HepG2 (cell line): ENCODE measurements at regions not wholly inside any gene's neighbourhood (a gene's known extent, or its start where the extent isn't known, plus 50 kb on each side); places are given as distances from the start of the nearest gene placed in this dataset.

ENCODE experiments used
- ATAC-seq: fragments of 200-7000 bp; cut with Tn5 transposase; 3 replicates; pipeline ENCODE4 v1.9.1; 2020; ENCODE audit warnings: mild to moderate bottlenecking, moderate library complexity
- BruUV-seq: library from RNA; stranded (reverse); fragments of 400-500 nt; replicated peaks from 2 replicates; lab custom pipeline; 2021; lab: Mats Ljungman, UMichigan
- CTCF ChIA-PET: fragments of 300-600 bp; formaldehyde crosslinking; extraction: SDS; loops from one replicate; lab custom pipeline; 2021; ENCODE audit warnings: low total read pairs, inconsistent platforms, low intra/inter-chr PET ratio; lab: Yijun Ruan, JAX
- POLR2A ChIA-PET: fragments of 350-600 bp; sonication (Branson Sonifier 250); formaldehyde crosslinking; loops from one replicate; lab custom pipeline; 2020; ENCODE audit warnings: antibody characterized with exemption, inconsistent platforms; lab: Yijun Ruan, JAX
- DNase-seq: peaks from one replicate; pipeline ENCODE4 v3.0.0-alpha.2; 2015; ENCODE audit warnings: low spot score
- FAIRE-seq: peaks from 3 replicates; lab custom pipeline; 2011; peaks lifted over from hg19 to GRCh38; lab: Jason Lieb, UNC
- H2AFZ ChIP-seq: one replicate; pipeline ENCODE4 v1.6.1; 2011; ENCODE audit warnings: low read length, inconsistent platforms
- H3K27ac ChIP-seq: fragments of 300-600 bp; 3 replicates; pipeline ENCODE4 v1.8.0; 2011; ENCODE audit warnings: mixed run types, mild to moderate bottlenecking, mixed read lengths, low read length, inconsistent platforms; ENCODE audit not compliant: insufficient read depth; ENCODE audit errors: extremely low read length
- H3K27me3 ChIP-seq, 2 experiments: fragments of 200-600 bp in 1 of 2; 2 replicates in 1 of 2; 3 replicates in 1 of 2; pipeline versions ENCODE4 v1.6.0 to v1.8.0; 2011; ENCODE audit warnings: low read length in 2 of 2, mild to moderate bottlenecking in 2 of 2, moderate library complexity in 2 of 2, inconsistent platforms in 1 of 2; ENCODE audit not compliant: insufficient read depth in 2 of 2, control insufficient read depth in 1 of 2
- H3K36me3 ChIP-seq, 2 experiments: fragments of 200-600 bp in 1 of 2; replicated peaks in 1 of 2; 2 replicates in 1 of 2; 3 replicates in 1 of 2; pipeline versions ENCODE4 v1.5.1 to v1.8.0; 2011; ENCODE audit warnings: low read length in 2 of 2, inconsistent platforms in 1 of 2; ENCODE audit not compliant: insufficient read depth in 2 of 2, control insufficient read depth in 1 of 2
- H3K4me1 ChIP-seq: 2 replicates; pipeline ENCODE4 v1.5.1; 2012; ENCODE audit warnings: low read length, inconsistent platforms; ENCODE audit not compliant: insufficient read depth
- H3K4me2 ChIP-seq: 2 replicates; pipeline ENCODE4 v1.6.0; 2011; ENCODE audit warnings: low read depth, low read length, inconsistent platforms
- H3K4me3 ChIP-seq, 3 experiments: fragments of 200-600 bp in 1 of 3; sonication (generic), shearing (Covaris generic) in 1 of 3; replicated peaks in 1 of 3; 2 replicates each; pipeline ENCODE4 v1.5.1; 2011 to 2016; ENCODE audit warnings: low read length in 3 of 3, inconsistent platforms in 2 of 3, low read depth in 2 of 3, mild to moderate bottlenecking in 2 of 3, control low read depth in 1 of 3, mixed read lengths in 1 of 3; ENCODE audit not compliant: insufficient read depth in 1 of 3
- H3K79me2 ChIP-seq: one replicate; pipeline ENCODE4 v1.6.1; 2011; ENCODE audit warnings: low read length, inconsistent platforms; ENCODE audit not compliant: insufficient read depth
- H3K9ac ChIP-seq: 2 replicates; pipeline ENCODE4 v1.6.0; 2011; ENCODE audit warnings: mild to moderate bottlenecking, low read depth, low read length, inconsistent platforms; ENCODE audit not compliant: insufficient read depth
- H3K9me3 ChIP-seq: 2 replicates; pipeline ENCODE4 v1.5.1; 2012; ENCODE audit warnings: mild to moderate bottlenecking, low read length
- H4K20me1 ChIP-seq: 2 replicates; pipeline ENCODE4 v1.6.0; 2011; ENCODE audit warnings: inconsistent platforms, mild to moderate bottlenecking, low read length, moderate library complexity; ENCODE audit not compliant: insufficient read depth
- ADNP ChIP-seq: sonication (generic); formaldehyde crosslinking; IDR thresholded peaks from 2 replicates; pipeline ENCODE4 v1.4.0; 2020; ENCODE audit warnings: missing genetic modification reagents
- GABPA ChIP-seq, 2 experiments: IDR thresholded peaks; 2 replicates each; pipeline ENCODE4 v1.6.1; 2011 to 2016; ENCODE audit warnings: low read depth in 2 of 2, low read length in 1 of 2, missing biosample characterization in 1 of 2, missing genetic modification characterization in 1 of 2
- HIVEP1 ChIP-seq: sonication (generic); formaldehyde crosslinking; IDR thresholded peaks from 2 replicates; pipeline ENCODE4 v1.4.0; 2020; ENCODE audit warnings: mild to moderate bottlenecking, missing genetic modification reagents
- HNF4A ChIP-seq: sonication (generic); formaldehyde crosslinking; IDR thresholded peaks from 2 replicates; pipeline ENCODE4 v1.4.0; 2020; ENCODE audit warnings: missing genetic modification reagents
- KAT8 ChIP-seq: IDR thresholded peaks from 2 replicates; pipeline ENCODE4 v1.6.1; 2016; ENCODE audit warnings: missing genetic modification reagents, missing compliant biosample characterization
- NCOA1 ChIP-seq: sonication (generic); formaldehyde crosslinking; IDR thresholded peaks from 2 replicates; pipeline ENCODE4 v1.9.0; 2021; ENCODE audit warnings: missing genetic modification reagents
- PHF5A ChIP-seq: IDR thresholded peaks from one replicate; pipeline ENCODE4 v1.6.1; 2018; ENCODE audit warnings: low read depth, missing genetic modification reagents; ENCODE audit not compliant: unreplicated experiment
- RFX1 ChIP-seq: fragments of 450-650 bp; IDR thresholded peaks from 2 replicates; pipeline ENCODE4 v1.6.1; 2017
- SOX6 ChIP-seq, 2 experiments: fragments of 450-650 bp in 1 of 2; sonication (generic) in 1 of 2; formaldehyde crosslinking in 1 of 2; IDR thresholded peaks; 2 replicates each; pipeline versions ENCODE4 v1.4.0 to v1.6.1; 2017 to 2020; ENCODE audit warnings: antibody characterized with exemption in 1 of 2, mild to moderate bottlenecking in 1 of 2, missing genetic modification reagents in 1 of 2
- THAP8 ChIP-seq: sonication (generic); formaldehyde crosslinking; IDR thresholded peaks from 2 replicates; pipeline ENCODE4 v1.5.1; 2020; ENCODE audit warnings: missing genetic modification reagents, mild to moderate bottlenecking, borderline replicate concordance
- ZFAT ChIP-seq: sonication (generic); formaldehyde crosslinking; conservative IDR thresholded peaks from 2 replicates; pipeline ENCODE4 v1.8.1; 2023; ENCODE audit warnings: missing genetic modification reagents, inconsistent platforms
- ZNF12 ChIP-seq: sonication (generic); formaldehyde crosslinking; IDR thresholded peaks from 2 replicates; pipeline ENCODE4 v1.5.0; 2020; ENCODE audit warnings: missing genetic modification reagents
- ZNF138 ChIP-seq: sonication (generic); formaldehyde crosslinking; IDR thresholded peaks from 2 replicates; pipeline ENCODE4 v1.5.0; 2020; ENCODE audit warnings: mild to moderate bottlenecking, low read depth, missing genetic modification reagents
- ZNF143 ChIP-seq: sonication (generic); formaldehyde crosslinking; IDR thresholded peaks from 2 replicates; pipeline ENCODE4 v1.4.0; 2020; ENCODE audit warnings: missing genetic modification reagents
- ZNF251 ChIP-seq: sonication (generic); formaldehyde crosslinking; IDR thresholded peaks from 2 replicates; pipeline ENCODE4 v1.9.0; 2021; ENCODE audit warnings: mild to moderate bottlenecking, missing genetic modification reagents
- ZNF260 ChIP-seq: sonication (generic); formaldehyde crosslinking; IDR thresholded peaks from 2 replicates; pipeline ENCODE4 v1.4.0; 2020; ENCODE audit warnings: missing genetic modification reagents, low read depth, mild to moderate bottlenecking, borderline replicate concordance
- ZNF543 ChIP-seq: sonication (generic); formaldehyde crosslinking; IDR thresholded peaks from 2 replicates; pipeline ENCODE4 v1.4.0; 2020; ENCODE audit warnings: mild to moderate bottlenecking, missing genetic modification reagents
- WGBS: methylation state at CpG from one replicate; pipeline ENCODE4 v1.1.6; 2017; ENCODE audit warnings: low lambda C conversion rate; 5-methylcytosine and 5-hydroxymethylcytosine counted together
- in situ Hi-C: cut with HindIII; loops from 2 replicates; pipeline ENCODE4 v1.10.0; 2017; ENCODE audit warnings: low pct_unique_long_range_greater_than_20kb; ENCODE audit not compliant: extremely low pct_ligation_motif_present
- intact Hi-C: fragments of 100-400 bp; cut with micrococcal nuclease; formaldehyde crosslinking; loops from one replicate; pipeline ENCODE4 v1.10.0; 2022; ENCODE audit not compliant: unreplicated experiment

GRCh38 chr9:90012949-90013348, 408.1 kb downstream of the GADD45G start:
- TF ChIP-seq ZNF138 (no peak), SOX6 (IDR thresholded peaks at IDR 0.05) (no peak), SOX6 (CRISPR knock-in tag; IDR thresholded peaks at IDR 0.05) (no peak), ZNF12 (no peak), KAT8 (CRISPR knock-in tag) (no peak), RFX1 (no peak), ZNF143 (CRISPR knock-in tag) (no peak), HIVEP1 (no peak)
- BruUV-seq: no TSS peak
- no peak overlapping the region for H2AFZ ChIP-seq
- ATAC-seq (no peak), DNase-seq (no peak), FAIRE-seq (no peak)
- 0% methylated on average over 1 of the region's 1 CpG for WGBS
- no peaks in the 10 kb centered on the region for H4K20me1 ChIP-seq
- POLR2A ChIA-PET: no interaction called here
- no peaks in the 10 kb centered on the region for H3K79me2 ChIP-seq
- H3K4me1 ChIP-seq: no peaks in the 10 kb centered on the region
- intact Hi-C loops: no loop called here
- in situ Hi-C loops: no loop called here
- no peaks in the 10 kb centered on the region for H3K36me3 ChIP-seq
- no peaks in the 10 kb centered on the region for H3K9me3 ChIP-seq
- H3K27ac ChIP-seq: no peak overlapping the region
- H3K27me3 ChIP-seq: no peaks in the 10 kb centered on the region
- no peak overlapping the region for H3K4me3 ChIP-seq
- H3K4me2 ChIP-seq: no peak overlapping the region
- H3K9ac ChIP-seq: no peak overlapping the region
- CTCF ChIA-PET: no interaction called here

- 61% methylated on average over 8 of the region's 8 CpGs for WGBS
- DNase-seq (no peak), ATAC-seq (no peak), FAIRE-seq (no peak)
- H3K4me3 ChIP-seq: no peak overlapping the region
- POLR2A ChIA-PET: no interaction called here
- in situ Hi-C loops (no loop called here), intact Hi-C loops (no loop called here)
- CTCF ChIA-PET: no interaction called here
- H3K27me3 ChIP-seq: no peaks in the 10 kb centered on the region
- H2AFZ ChIP-seq: no peak overlapping the region
- no peak overlapping the region for H3K9ac ChIP-seq
- TF ChIP-seq GABPA (IDR thresholded peaks at IDR 0.05; ENCODE audit: low read depth, low read length) (no peak), GABPA (CRISPR knock-in tag; IDR thresholded peaks at IDR 0.05; ENCODE audit: low read depth) (no peak), ZFAT (CRISPR knock-in tag) (no peak), ZNF260 (no peak), THAP8 (CRISPR knock-in tag) (no peak), ADNP (CRISPR knock-in tag) (no peak), PHF5A (CRISPR knock-in tag) (no peak), HNF4A (CRISPR knock-in tag) (no peak), ZNF543 (CRISPR knock-in tag) (no peak), ZNF251 (CRISPR knock-in tag) (no peak), ZNF138 (no peak), NCOA1 (CRISPR knock-in tag) (no peak)
- TF ChIP-seq, all 625 proteins: peak for 0
- Histone ChIP-seq H3K79me2 (no peaks in the 10 kb centered on the region), H3K4me2 (no peak overlapping the region), H3K36me3 (no peaks in the 10 kb centered on the region), H4K20me1 (no peaks in the 10 kb centered on the region), H3K9me3 (no peaks in the 10 kb centered on the region), H3K27ac (no peak overlapping the region), H3K4me1 (no peaks in the 10 kb centered on the region)
- no TSS peak for BruUV-seq
These were observed 409.0 kb downstream of the GADD45G start for GRCh38 chr9:90013778-90014177.
